Heart left ventricle (tissue), 16 donors: ENCODE measurements at regions not wholly inside any gene's neighbourhood (a gene's known extent, or its start where the extent isn't known, plus 50 kb on each side); places are given as distances from the start of the nearest gene placed in this dataset.

Experiments used
- ATAC-seq, 4 donors: fragments of 200-7000 bp; cut with Tn5 transposase; one replicate each; pipeline ENCODE4 v1.9.1; 2020 to 2022; ENCODE audit warnings: moderate library complexity in 4 of 4, mild to moderate bottlenecking in 3 of 4, moderate number of reproducible peaks in 1 of 4
- DNase-seq, 5 donors: peaks; one replicate each; pipeline ENCODE4 v3.0.0-alpha.2; 2020
- H3K27ac ChIP-seq, 12 donors: fragments of 200-600 bp; sonication (generic) in 4 of 12; one replicate each; pipeline versions ENCODE4 v1.5.0 to v1.8.0; 2016 to 2022; ENCODE audit warnings: mild to moderate bottlenecking in 2 of 12
- H3K27me3 ChIP-seq, 9 donors: fragments of 200-600 bp; sonication (generic) in 2 of 9; one replicate each; pipeline versions ENCODE4 v1.5.1 to v1.8.0; 2016 to 2022; ENCODE audit warnings: mild to moderate bottlenecking in 3 of 9
- H3K36me3 ChIP-seq, 9 donors: fragments of 200-600 bp; sonication (generic) in 2 of 9; one replicate each; pipeline versions ENCODE4 v1.5.0 to v1.8.0; 2018 to 2022; ENCODE audit warnings: mild to moderate bottlenecking in 2 of 9
- H3K4me1 ChIP-seq, 12 donors: fragments of 200-600 bp; sonication (generic) in 4 of 12; one replicate each; pipeline versions ENCODE4 v1.5.0 to v1.8.0; 2016 to 2022; ENCODE audit warnings: mild to moderate bottlenecking in 3 of 12
- H3K4me3 ChIP-seq, 12 donors: fragments of 200-600 bp; sonication (generic) in 4 of 12; one replicate each; pipeline versions ENCODE4 v1.5.0 to v1.8.0; 2017 to 2022; ENCODE audit warnings: mild to moderate bottlenecking in 9 of 12, moderate library complexity in 4 of 12
- H3K9me3 ChIP-seq, 12 donors: fragments of 200-600 bp; sonication (generic) in 4 of 12; one replicate each; pipeline versions ENCODE4 v1.5.0 to v1.8.0; 2016 to 2022; ENCODE audit warnings: mild to moderate bottlenecking in 1 of 12
- CTCF ChIP-seq, 12 donors: fragments of 200-600 bp; sonication (generic) in 4 of 12; IDR thresholded peaks; one replicate each; pipeline versions ENCODE4 v1.5.0 to v1.8.0; 2018 to 2022; ENCODE audit warnings: antibody characterized with exemption in 12 of 12, mild to moderate bottlenecking in 5 of 12
- POLR2A ChIP-seq, 2 donors: fragments of 450-650 bp; IDR thresholded peaks; one replicate each; pipeline ENCODE4 v1.6.1; 2017; ENCODE audit warnings: antibody characterized with exemption in 2 of 2, mild to moderate bottlenecking in 2 of 2, moderate library complexity in 2 of 2
- WGBS, 4 donors: extraction: QIAGEN DNeasy Blood & Tissue Kit in 2 of 4; methylation state at CpG; one replicate each; pipeline versions ENCODE4 v1.1.5 to v1.1.7; 2013 to 2018; 5-methylcytosine and 5-hydroxymethylcytosine counted together
- intact Hi-C, 10 donors: fragments of 100-400 bp; cut with DNase I; formaldehyde crosslinking; loops; one replicate each; pipeline versions ENCODE4 v1.11.1 to v1.14.2; 2022
- donor health status: ischemic (EF 13 %, LVEDD 7.1; RV severe dilation, severe dysfunction).
- donor health status: healthy with polysubstance abuse.
- donor health status: DM: no; HTN: yes; CAD: no.
- donor health status: DM: no; HTN: no; CAD: no.
- donor health status: ischemic (EF 25% LVEDD 6.9; RV normal size, moderate dysfunction).
- donor health status: ischemic (EF 25% LVEDD 5.7; RV mildly dilated, moderate dysfunction).
- donor health status: healthy.
- donor health status: DM: yes; HTN: yes; CAD: no.
- donor health status: ischemic (EF 35%, LVEDD 5.7; RV mildly dilated, moderate dysfunction).
- donor health status: nonischemic (EF 11% LVEDD 7.7; RV severe dilation, severe dysfunction).
- donor health status: DM: yes; HTN: yes; CAD: no.
- donor health status: PGD.
- donor health status: ischemic (EF 29% LVEDD 5.4; RV normal size, mild dysfunction).
- donor health status: nonischemic (EF 23%, LVEDD 6.1; RV moderate dilation, normal function).

- no peaks in the 10 kb centered on the region for H3K9me3 ChIP-seq
- H3K27me3 ChIP-seq, result peaks cover 0 to 4% (median 0%) of the 10 kb centered on the region in 9 donors
- no peak overlapping the region for H3K27ac ChIP-seq
- TF ChIP-seq CTCF (IDR thresholded peaks at IDR 0.05) (no peak), POLR2A (IDR thresholded peaks at IDR 0.05) (no peak)
- intact Hi-C loops, result no loop called here
- WGBS, 4 donors, result 49 to 77% (median 68%) methylated on average over 4 of the region's 4 CpGs
- ATAC-seq, result no peak
- no peaks in the 10 kb centered on the region for H3K4me1 ChIP-seq
- DNase-seq, result no peak
- no peaks in the 10 kb centered on the region for H3K36me3 ChIP-seq
- no peak overlapping the region for H3K4me3 ChIP-seq
Measured at GRCh38 chrX:79618280-79618679, 251.1 kb upstream of the ITM2A start.

GRCh38 chrX:79604364-79604763 is 237.2 kb upstream of the ITM2A start:
- 73 to 90% (median 79%) methylated on average over 4 of the region's 4 CpGs for WGBS, 4 donors
- DNase-seq, result no peak

GRCh38 chrX:79601341-79602131 is 234.4 kb upstream of the ITM2A start:
- no peak for DNase-seq
- Histone ChIP-seq H3K36me3 (no peaks in the 10 kb centered on the region), H3K9me3 (no peaks in the 10 kb centered on the region), H3K4me1 (no peaks in the 10 kb centered on the region), H3K27me3 (peaks cover 0 to 4% (median 0%) of the 10 kb centered on the region in 9 donors), H3K4me3 (no peak overlapping the region), H3K27ac (no peak overlapping the region)
- intact Hi-C loops, result no loop called here
- no peak for ATAC-seq
- TF ChIP-seq CTCF (IDR thresholded peaks at IDR 0.05), result no peak
- TF ChIP-seq POLR2A (IDR thresholded peaks at IDR 0.05), result no peak
- 30 to 50% (median 33%) methylated on average over 2 to 3 of the region's 3 CpGs for WGBS, 4 donors

More at GRCh38 chrX:79604364-79604763, 237.2 kb upstream of the ITM2A start:
- no peaks in the 10 kb centered on the region for H3K4me1 ChIP-seq
- no peaks in the 10 kb centered on the region for H3K9me3 ChIP-seq
- no peaks in the 10 kb centered on the region for H3K36me3 ChIP-seq
- ATAC-seq, result no peak
- peaks cover 0 to 3% (median 0%) of the 10 kb centered on the region in 9 donors for H3K27me3 ChIP-seq
- H3K4me3 ChIP-seq, result no peak overlapping the region
- TF ChIP-seq CTCF (IDR thresholded peaks at IDR 0.05) (no peak), POLR2A (IDR thresholded peaks at IDR 0.05) (no peak)
- no peak overlapping the region for H3K27ac ChIP-seq
- intact Hi-C loops, result no loop called here

GRCh38 chrX:79592259-79592658 is 225.1 kb upstream of the ITM2A start:
- no peak for TF ChIP-seq CTCF (IDR thresholded peaks at IDR 0.05)
- no peak for TF ChIP-seq POLR2A (IDR thresholded peaks at IDR 0.05)
- Histone ChIP-seq H3K36me3 (no peaks in the 10 kb centered on the region), H3K4me3 (no peak overlapping the region), H3K27ac (no peak overlapping the region), H3K4me1 (no peaks in the 10 kb centered on the region), H3K9me3 (peaks cover 0 to 5% (median 0%) of the 10 kb centered on the region in 12 donors), H3K27me3 (peaks cover 0 to 8% (median 0%) of the 10 kb centered on the region in 9 donors)
- intact Hi-C loops, result no loop called here
- WGBS, 4 donors, result 8 to 24% (median 14%) methylated on average over 3 of the region's 3 CpGs
- ATAC-seq, result no peak
- no peak for DNase-seq
